Neural cell (in vitro differentiated cells): ENCODE measurements at regions not wholly inside any gene's neighbourhood (a gene's known extent, or its start where the extent isn't known, plus 50 kb on each side); places are given as distances from the start of the nearest gene placed in this dataset.
"Not testable (repeated sequence)": the region's sequence is repeated elsewhere in the genome, so short reads cannot be mapped to it uniquely, and the experiment has no call there.

ENCODE experiments used
- H2AFZ ChIP-seq: fragments of 200-600, 300-800 bp; sonication (generic), shearing (Covaris generic); 2 replicates; pipeline ENCODE4 v1.6.0; 2014; ENCODE audit warnings: low read depth, mild to moderate bottlenecking, antibody characterized with exemption, low read length, moderate library complexity
- H3F3A ChIP-seq: fragments of 200-600 bp; shearing (Covaris generic); 2 replicates; pipeline ENCODE4 v1.6.1; 2016; ENCODE audit warnings: mild to moderate bottlenecking, moderate library complexity, mixed read lengths, antibody characterized with exemption, low read length; ENCODE audit not compliant: insufficient read depth, poor library complexity, severe bottlenecking
- H3K27ac ChIP-seq: fragments of 200-600, 300-800 bp; sonication (generic), shearing (Covaris generic); 2 replicates; pipeline ENCODE4 v1.5.1; 2014; ENCODE audit warnings: mild to moderate bottlenecking, low read length, moderate library complexity
- H3K27me3 ChIP-seq: fragments of 300-800, 200-600 bp; sonication (generic), shearing (Covaris generic); 2 replicates; pipeline ENCODE4 v1.6.0; 2014; ENCODE audit warnings: mild to moderate bottlenecking, low read depth, low read length, moderate library complexity; ENCODE audit not compliant: insufficient read depth
- H3K36me3 ChIP-seq: fragments of 300-800, 200-600 bp; sonication (generic), shearing (Covaris generic); 2 replicates; pipeline ENCODE4 v1.5.1; 2014; ENCODE audit warnings: mild to moderate bottlenecking, antibody characterized with exemption, low read length, moderate library complexity; ENCODE audit not compliant: insufficient read depth
- H3K4me2 ChIP-seq: fragments of 300-800, 200-600 bp; sonication (generic), shearing (Covaris generic); 2 replicates; pipeline ENCODE4 v1.6.0; 2014; ENCODE audit warnings: mild to moderate bottlenecking, low read length
- H3K4me3 ChIP-seq: fragments of 300-800, 200-600 bp; sonication (generic), shearing (Covaris generic); 2 replicates; pipeline ENCODE4 v1.5.1; 2014; ENCODE audit warnings: mild to moderate bottlenecking, low read length, moderate library complexity
- H3K79me2 ChIP-seq: fragments of 200-600 bp; shearing (Covaris generic); replicated peaks from 2 replicates; pipeline ENCODE4 v1.6.0; 2014; ENCODE audit warnings: mild to moderate bottlenecking, low read length, moderate library complexity; ENCODE audit not compliant: insufficient read depth
- H3K9ac ChIP-seq: fragments of 300-800, 200-600 bp; sonication (generic), shearing (Covaris generic); 2 replicates; pipeline ENCODE4 v1.6.1; 2016; ENCODE audit warnings: mild to moderate bottlenecking, low read length, mixed read lengths
- H3K9me2 ChIP-seq: fragments of 200-600 bp; shearing (Covaris generic); 2 replicates; pipeline ENCODE4 v1.6.1; 2016; ENCODE audit warnings: mild to moderate bottlenecking, low read length, mixed read lengths; ENCODE audit not compliant: insufficient read depth
- H3K9me3 ChIP-seq: fragments of 200-600, 300-800 bp; sonication (generic), shearing (Covaris generic); 2 replicates; pipeline ENCODE4 v1.6.1; 2016; ENCODE audit warnings: mild to moderate bottlenecking, mixed run types, low read length, moderate library complexity, mixed read lengths
- H4K20me1 ChIP-seq: fragments of 200-600 bp; shearing (Covaris generic); 2 replicates; pipeline ENCODE4 v1.6.1; 2016; ENCODE audit warnings: mild to moderate bottlenecking, mixed run types; ENCODE audit not compliant: insufficient read depth
- EP300 ChIP-seq: fragments of 450-650 bp; conservative IDR thresholded peaks from 2 replicates; pipeline ENCODE4 v1.6.1; 2014; ENCODE audit warnings: antibody characterized with exemption, mild to moderate bottlenecking, moderate library complexity; ENCODE audit not compliant: poor library complexity, severe bottlenecking
- EZH2 ChIP-seq: fragments of 200-600, 300-800 bp; shearing (Covaris generic), sonication (generic); IDR thresholded peaks from 2 replicates; pipeline ENCODE4 v1.6.1; 2014; ENCODE audit warnings: antibody characterized with exemption, low read length, borderline replicate concordance, mild to moderate bottlenecking; ENCODE audit not compliant: insufficient read depth, poor library complexity, severe bottlenecking
- MXI1 ChIP-seq: fragments of 450-650 bp; conservative IDR thresholded peaks from 2 replicates; pipeline ENCODE4 v1.6.1; 2014; ENCODE audit warnings: antibody characterized with exemption, mild to moderate bottlenecking; ENCODE audit not compliant: poor library complexity, severe bottlenecking
- POLR2AphosphoS5 ChIP-seq: IDR thresholded peaks from 2 replicates; pipeline ENCODE4 v1.6.1; 2012
- RAD21 ChIP-seq: fragments of 450-650 bp; conservative IDR thresholded peaks from 2 replicates; pipeline ENCODE4 v1.6.1; 2014; ENCODE audit warnings: antibody characterized with exemption, mild to moderate bottlenecking, moderate library complexity
- SMC3 ChIP-seq: fragments of 450-650 bp; conservative IDR thresholded peaks from 2 replicates; pipeline ENCODE4 v1.6.1; 2014; ENCODE audit warnings: antibody characterized with exemption, mild to moderate bottlenecking, moderate library complexity; ENCODE audit not compliant: poor library complexity
- TAF1 ChIP-seq: IDR thresholded peaks from 2 replicates; pipeline ENCODE4 v1.6.1; 2012; ENCODE audit warnings: low read depth
- TF ChIP-seq, protein P1 (sequence below): IDR thresholded peaks from 2 replicates; pipeline ENCODE4 v1.6.1; 2012; ENCODE audit warnings: borderline replicate concordance
- TF ChIP-seq, protein P2 (sequence below): fragments of 450-650 bp; IDR thresholded peaks from 2 replicates; pipeline ENCODE4 v1.5.1; 2014; ENCODE audit warnings: antibody characterized with exemption, mild to moderate bottlenecking, moderate library complexity; ENCODE audit not compliant: poor library complexity, severe bottlenecking

- not testable (repeated sequence) for H3F3A ChIP-seq, H3K4me3 ChIP-seq, H3K9ac ChIP-seq, H3K27ac ChIP-seq, H3K27me3 ChIP-seq, H3K36me3 ChIP-seq, H3K9me3 ChIP-seq, H3K9me2 ChIP-seq, H4K20me1 ChIP-seq, H2AFZ ChIP-seq, H3K4me2 ChIP-seq, H3K79me2 ChIP-seq
Measured at GRCh38 chr5:123698937-123699336, 187.0 kb downstream of the CSNK1G3 start.

GRCh38 chr5:123696921-123697341, 185.0 kb downstream of the CSNK1G3 start:
- no peak overlapping the region for H3K4me2 ChIP-seq
- no peak overlapping the region for H2AFZ ChIP-seq
- no peak overlapping the region for H3K9ac ChIP-seq
- H4K20me1 ChIP-seq: no peaks in the 10 kb centered on the region
- no peak overlapping the region for H3K27ac ChIP-seq
- no peaks in the 10 kb centered on the region for H3K27me3 ChIP-seq
- no peaks in the 10 kb centered on the region for H3K79me2 ChIP-seq
- H3K9me3 ChIP-seq: no peaks in the 10 kb centered on the region
- no peak for TF ChIP-seq RAD21
- TF ChIP-seq EZH2: no peak
- TF ChIP-seq SMC3: no peak
- TF ChIP-seq POLR2AphosphoS5: no peak
- no peak for TF ChIP-seq TAF1
- TF ChIP-seq, protein P1, sequence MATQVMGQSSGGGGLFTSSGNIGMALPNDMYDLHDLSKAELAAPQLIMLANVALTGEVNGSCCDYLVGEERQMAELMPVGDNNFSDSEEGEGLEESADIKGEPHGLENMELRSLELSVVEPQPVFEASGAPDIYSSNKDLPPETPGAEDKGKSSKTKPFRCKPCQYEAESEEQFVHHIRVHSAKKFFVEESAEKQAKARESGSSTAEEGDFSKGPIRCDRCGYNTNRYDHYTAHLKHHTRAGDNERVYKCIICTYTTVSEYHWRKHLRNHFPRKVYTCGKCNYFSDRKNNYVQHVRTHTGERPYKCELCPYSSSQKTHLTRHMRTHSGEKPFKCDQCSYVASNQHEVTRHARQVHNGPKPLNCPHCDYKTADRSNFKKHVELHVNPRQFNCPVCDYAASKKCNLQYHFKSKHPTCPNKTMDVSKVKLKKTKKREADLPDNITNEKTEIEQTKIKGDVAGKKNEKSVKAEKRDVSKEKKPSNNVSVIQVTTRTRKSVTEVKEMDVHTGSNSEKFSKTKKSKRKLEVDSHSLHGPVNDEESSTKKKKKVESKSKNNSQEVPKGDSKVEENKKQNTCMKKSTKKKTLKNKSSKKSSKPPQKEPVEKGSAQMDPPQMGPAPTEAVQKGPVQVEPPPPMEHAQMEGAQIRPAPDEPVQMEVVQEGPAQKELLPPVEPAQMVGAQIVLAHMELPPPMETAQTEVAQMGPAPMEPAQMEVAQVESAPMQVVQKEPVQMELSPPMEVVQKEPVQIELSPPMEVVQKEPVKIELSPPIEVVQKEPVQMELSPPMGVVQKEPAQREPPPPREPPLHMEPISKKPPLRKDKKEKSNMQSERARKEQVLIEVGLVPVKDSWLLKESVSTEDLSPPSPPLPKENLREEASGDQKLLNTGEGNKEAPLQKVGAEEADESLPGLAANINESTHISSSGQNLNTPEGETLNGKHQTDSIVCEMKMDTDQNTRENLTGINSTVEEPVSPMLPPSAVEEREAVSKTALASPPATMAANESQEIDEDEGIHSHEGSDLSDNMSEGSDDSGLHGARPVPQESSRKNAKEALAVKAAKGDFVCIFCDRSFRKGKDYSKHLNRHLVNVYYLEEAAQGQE: no peak
- TF ChIP-seq, protein P2, sequence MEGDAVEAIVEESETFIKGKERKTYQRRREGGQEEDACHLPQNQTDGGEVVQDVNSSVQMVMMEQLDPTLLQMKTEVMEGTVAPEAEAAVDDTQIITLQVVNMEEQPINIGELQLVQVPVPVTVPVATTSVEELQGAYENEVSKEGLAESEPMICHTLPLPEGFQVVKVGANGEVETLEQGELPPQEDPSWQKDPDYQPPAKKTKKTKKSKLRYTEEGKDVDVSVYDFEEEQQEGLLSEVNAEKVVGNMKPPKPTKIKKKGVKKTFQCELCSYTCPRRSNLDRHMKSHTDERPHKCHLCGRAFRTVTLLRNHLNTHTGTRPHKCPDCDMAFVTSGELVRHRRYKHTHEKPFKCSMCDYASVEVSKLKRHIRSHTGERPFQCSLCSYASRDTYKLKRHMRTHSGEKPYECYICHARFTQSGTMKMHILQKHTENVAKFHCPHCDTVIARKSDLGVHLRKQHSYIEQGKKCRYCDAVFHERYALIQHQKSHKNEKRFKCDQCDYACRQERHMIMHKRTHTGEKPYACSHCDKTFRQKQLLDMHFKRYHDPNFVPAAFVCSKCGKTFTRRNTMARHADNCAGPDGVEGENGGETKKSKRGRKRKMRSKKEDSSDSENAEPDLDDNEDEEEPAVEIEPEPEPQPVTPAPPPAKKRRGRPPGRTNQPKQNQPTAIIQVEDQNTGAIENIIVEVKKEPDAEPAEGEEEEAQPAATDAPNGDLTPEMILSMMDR: no peak
- no peak for TF ChIP-seq EP300
- no peak for TF ChIP-seq MXI1
- no peaks in the 10 kb centered on the region for H3F3A ChIP-seq
- H3K9me2 ChIP-seq: no peaks in the 10 kb centered on the region
- H3K36me3 ChIP-seq: no peaks in the 10 kb centered on the region
- no peak overlapping the region for H3K4me3 ChIP-seq

- no peak overlapping the region for H3K27ac ChIP-seq
- no peaks in the 10 kb centered on the region for H3K36me3 ChIP-seq
- no peaks in the 10 kb centered on the region for H3K27me3 ChIP-seq
- H3K9ac ChIP-seq: no peak overlapping the region
- H3K9me3 ChIP-seq: no peaks in the 10 kb centered on the region
- TF ChIP-seq RAD21 (no peak), EP300 (no peak), MXI1 (no peak), SMC3 (no peak), EZH2 (no peak), POLR2AphosphoS5 (no peak), TAF1 (no peak)
- TF ChIP-seq, protein P1: no peak
- TF ChIP-seq, protein P2: no peak
- no peak overlapping the region for H3K4me3 ChIP-seq
- H2AFZ ChIP-seq: no peak overlapping the region
- H3K9me2 ChIP-seq: no peaks in the 10 kb centered on the region
- H3K79me2 ChIP-seq: no peaks in the 10 kb centered on the region
- no peaks in the 10 kb centered on the region for H3F3A ChIP-seq
- H4K20me1 ChIP-seq: no peaks in the 10 kb centered on the region
- H3K4me2 ChIP-seq: no peak overlapping the region
Measured at GRCh38 chr5:123690821-123691220, 178.8 kb downstream of the CSNK1G3 start.
